ENCODE measurements at regions not wholly inside any gene's neighbourhood (a gene's known extent, or its start where the extent isn't known, plus 50 kb on each side); places are given as distances from the start of the nearest gene placed in this dataset.

GRCh38 chr12:76687981-76688380 is 75.9 kb upstream of the ZDHHC17 start:
- TF ChIP-seq KLF17 (tag by site-specific recombination; IDR thresholded peaks at IDR 0.05) (no peak), PRDM10 (tag by site-specific recombination; IDR thresholded peaks at IDR 0.05) (no peak), ZBTB26 (tag by site-specific recombination; optimal IDR thresholded peaks at IDR 0.05) (no peak), ZBTB17 (tag by site-specific recombination; IDR thresholded peaks at IDR 0.05) (no peak), ZNF169 (tag by site-specific recombination; IDR thresholded peaks at IDR 0.05) (no peak), CTCF (tag by site-specific recombination; IDR thresholded peaks at IDR 0.05) (no peak), ZBTB21 (tag by site-specific recombination; IDR thresholded peaks at IDR 0.05) (no peak)
